ENCODE measurements at regions not wholly inside any gene's neighbourhood (a gene's known extent, or its start where the extent isn't known, plus 50 kb on each side); places are given as distances from the start of the nearest gene placed in this dataset.

- no peaks in the 10 kb centered on the region for H3K27me3 Mint-ChIP-seq
Observed at GRCh38 chr5:23402585-23402984, 104.8 kb upstream of the PRDM9 start.

GRCh38 chr5:23400951-23401350 lies 106.5 kb upstream of the PRDM9 start:
- H3K27ac Mint-ChIP-seq = no peak overlapping the region
- H3K4me1 Mint-ChIP-seq = peaks cover 0 to 3% (median 0%) of the 10 kb centered on the region in 3 donors
- H3K27me3 Mint-ChIP-seq = no peaks in the 10 kb centered on the region
- H3K36me3 Mint-ChIP-seq = no peaks in the 10 kb centered on the region
- H3K9me3 Mint-ChIP-seq = peaks cover 0 to 5% (median 0%) of the 10 kb centered on the region in 3 donors
- H3K4me3 Mint-ChIP-seq = no peak overlapping the region

More at GRCh38 chr5:23402585-23402984, 104.8 kb upstream of the PRDM9 start:
- Mint-ChIP-seq H3K4me3 (no peak overlapping the region), H3K9me3 (peaks cover 0 to 6% (median 0%) of the 10 kb centered on the region in 3 donors), H3K36me3 (no peaks in the 10 kb centered on the region), H3K27ac (no peak overlapping the region), H3K4me1 (peaks cover 0 to 3% (median 0%) of the 10 kb centered on the region in 3 donors)

DNA sequence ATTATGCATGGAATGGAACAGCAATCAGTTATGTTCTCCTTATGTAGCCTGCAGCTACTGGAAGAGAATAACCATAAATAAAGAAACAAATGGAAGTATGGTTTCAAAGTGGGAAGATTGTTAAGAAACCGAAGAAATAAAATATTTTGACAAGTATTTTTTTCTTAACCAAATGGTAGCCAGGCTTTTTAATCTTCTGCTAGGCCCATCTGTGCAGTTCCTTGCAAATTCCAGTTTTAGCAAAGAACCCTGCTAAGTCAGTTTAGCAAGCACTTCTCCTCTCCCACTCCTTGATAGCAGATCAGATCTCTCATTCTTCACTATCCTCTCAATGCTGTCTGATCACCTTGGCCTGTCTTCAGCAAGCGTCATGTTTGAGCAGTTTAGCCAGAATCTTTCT lies 111.1 kb upstream of the PRDM9 start:
- H3K9me3 Mint-ChIP-seq = peaks cover 0 to 5% (median 0%) of the 10 kb centered on the region in 3 donors
- no peaks in the 10 kb centered on the region for H3K27me3 Mint-ChIP-seq
- H3K4me1 Mint-ChIP-seq = no peaks in the 10 kb centered on the region
- H3K27ac Mint-ChIP-seq = no peak overlapping the region
- H3K4me3 Mint-ChIP-seq = no peak overlapping the region
- no peaks in the 10 kb centered on the region for H3K36me3 Mint-ChIP-seq

GRCh38 chr5:23389291-23390101 lies 117.9 kb upstream of the PRDM9 start:
- no peaks in the 10 kb centered on the region for H3K36me3 Mint-ChIP-seq
- no peaks in the 10 kb centered on the region for H3K4me1 Mint-ChIP-seq
- H3K4me3 Mint-ChIP-seq = no peak overlapping the region
- H3K9me3 Mint-ChIP-seq = peaks cover 2 to 4% (median 4%) of the 10 kb centered on the region in 3 donors
- no peaks in the 10 kb centered on the region for H3K27me3 Mint-ChIP-seq
- no peak overlapping the region for H3K27ac Mint-ChIP-seq

DNA sequence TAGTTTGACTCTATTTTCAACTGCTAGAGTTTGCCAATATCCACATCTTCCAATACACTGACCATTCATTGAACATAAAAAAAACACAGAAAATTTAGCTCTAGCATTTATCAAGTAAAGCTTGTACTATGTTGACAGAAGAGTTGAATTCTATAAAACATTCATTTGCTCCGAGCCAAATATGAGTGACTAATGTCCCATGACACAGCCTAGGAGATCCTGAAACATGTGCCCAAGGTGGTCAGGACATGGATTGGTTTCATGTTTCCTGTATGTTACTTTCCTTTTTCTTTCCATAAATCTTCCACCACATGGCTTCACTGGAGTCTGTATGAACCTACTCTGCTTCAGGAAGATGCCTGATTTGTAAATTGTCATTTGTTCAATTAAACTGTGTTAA lies 122.4 kb upstream of the PRDM9 start:
- Mint-ChIP-seq H3K27ac (no peak overlapping the region), H3K4me3 (no peak overlapping the region), H3K9me3 (peaks cover 5 to 8% (median 7%) of the 10 kb centered on the region in 3 donors), H3K27me3 (no peaks in the 10 kb centered on the region), H3K36me3 (no peaks in the 10 kb centered on the region), H3K4me1 (no peaks in the 10 kb centered on the region)

- Mint-ChIP-seq H3K9me3 (peaks cover 3% of the 10 kb centered on the region in 3 donors), H3K4me3 (no peak overlapping the region), H3K27me3 (no peaks in the 10 kb centered on the region)
Observed at GRCh38 chr5:23372177-23372576, 135.2 kb upstream of the PRDM9 start.

DNA sequence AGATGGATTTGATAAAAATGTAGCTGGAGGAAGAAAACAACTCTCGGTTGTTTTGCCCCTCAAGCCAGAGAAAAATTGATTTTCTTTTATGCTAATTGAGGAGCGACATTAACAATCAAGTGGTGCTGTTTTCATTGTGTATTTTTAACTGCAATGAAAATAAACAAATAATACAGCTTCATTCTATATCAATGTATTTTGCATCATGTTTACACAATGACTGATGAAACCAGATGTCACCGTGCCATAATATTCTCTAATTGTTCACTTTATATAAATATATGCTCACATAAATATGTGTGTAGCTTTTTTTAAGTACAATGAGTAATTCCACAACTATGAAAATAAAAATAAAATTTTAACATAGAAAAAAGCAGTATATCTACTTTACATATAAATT lies 139.0 kb upstream of the PRDM9 start:
- Mint-ChIP-seq H3K27ac (no peak overlapping the region), H3K9me3 (peaks cover 0 to 5% (median 0%) of the 10 kb centered on the region in 3 donors), H3K36me3 (no peaks in the 10 kb centered on the region), H3K4me3 (no peak overlapping the region), H3K4me1 (no peaks in the 10 kb centered on the region), H3K27me3 (no peaks in the 10 kb centered on the region)

More at GRCh38 chr5:23372177-23372576, 135.2 kb upstream of the PRDM9 start:
- Mint-ChIP-seq H3K27ac (no peak overlapping the region), H3K36me3 (no peaks in the 10 kb centered on the region), H3K4me1 (no peaks in the 10 kb centered on the region)

DNA sequence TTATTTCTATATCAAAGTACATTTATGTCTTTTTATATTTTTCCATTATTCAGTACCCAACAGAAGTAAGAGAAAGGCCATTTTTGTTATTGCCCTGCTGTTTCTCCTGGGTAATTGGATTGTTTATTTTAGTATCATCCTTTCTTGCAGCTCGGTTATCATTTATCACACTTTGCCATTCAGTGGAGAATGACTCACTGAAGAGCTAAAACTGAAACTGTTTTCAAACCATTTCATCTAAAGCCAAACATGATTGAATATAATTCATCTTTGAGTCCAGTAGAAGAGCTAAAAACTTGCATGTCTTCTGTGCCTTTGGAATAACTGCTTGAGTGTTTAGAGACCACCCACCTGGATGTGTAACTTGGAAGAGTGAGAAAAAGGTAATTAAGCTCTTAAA lies 139.5 kb upstream of the PRDM9 start:
- H3K4me3 Mint-ChIP-seq = no peak overlapping the region
- no peaks in the 10 kb centered on the region for H3K36me3 Mint-ChIP-seq
- no peaks in the 10 kb centered on the region for H3K4me1 Mint-ChIP-seq
- no peaks in the 10 kb centered on the region for H3K27me3 Mint-ChIP-seq
- no peak overlapping the region for H3K27ac Mint-ChIP-seq
- H3K9me3 Mint-ChIP-seq = peaks cover 0 to 5% (median 0%) of the 10 kb centered on the region in 3 donors

GRCh38 chr5:23353286-23353685 lies 154.1 kb upstream of the PRDM9 start:
- no peak overlapping the region for H3K4me3 Mint-ChIP-seq
- peaks cover 0 to 5% (median 0%) of the 10 kb centered on the region in 3 donors for H3K9me3 Mint-ChIP-seq
- H3K27me3 Mint-ChIP-seq = no peaks in the 10 kb centered on the region
- no peak overlapping the region for H3K27ac Mint-ChIP-seq
- no peaks in the 10 kb centered on the region for H3K36me3 Mint-ChIP-seq
- no peaks in the 10 kb centered on the region for H3K4me1 Mint-ChIP-seq

- no peaks in the 10 kb centered on the region for H3K36me3 Mint-ChIP-seq
- peaks cover 0 to 5% (median 0%) of the 10 kb centered on the region in 3 donors for H3K9me3 Mint-ChIP-seq
- no peak overlapping the region for H3K27ac Mint-ChIP-seq
- no peaks in the 10 kb centered on the region for H3K27me3 Mint-ChIP-seq
- H3K4me3 Mint-ChIP-seq = no peak overlapping the region
- no peaks in the 10 kb centered on the region for H3K4me1 Mint-ChIP-seq
Observed at GRCh38 chr5:23352446-23352845, 155.0 kb upstream of the PRDM9 start.

GRCh38 chr5:23343121-23343520 lies 164.3 kb upstream of the PRDM9 start:
- no peaks in the 10 kb centered on the region for H3K36me3 Mint-ChIP-seq
- no peak overlapping the region for H3K4me3 Mint-ChIP-seq
- no peaks in the 10 kb centered on the region for H3K4me1 Mint-ChIP-seq
- peaks cover 0 to 4% (median 4%) of the 10 kb centered on the region in 3 donors for H3K9me3 Mint-ChIP-seq
- H3K27me3 Mint-ChIP-seq = no peaks in the 10 kb centered on the region
- no peak overlapping the region for H3K27ac Mint-ChIP-seq

DNA sequence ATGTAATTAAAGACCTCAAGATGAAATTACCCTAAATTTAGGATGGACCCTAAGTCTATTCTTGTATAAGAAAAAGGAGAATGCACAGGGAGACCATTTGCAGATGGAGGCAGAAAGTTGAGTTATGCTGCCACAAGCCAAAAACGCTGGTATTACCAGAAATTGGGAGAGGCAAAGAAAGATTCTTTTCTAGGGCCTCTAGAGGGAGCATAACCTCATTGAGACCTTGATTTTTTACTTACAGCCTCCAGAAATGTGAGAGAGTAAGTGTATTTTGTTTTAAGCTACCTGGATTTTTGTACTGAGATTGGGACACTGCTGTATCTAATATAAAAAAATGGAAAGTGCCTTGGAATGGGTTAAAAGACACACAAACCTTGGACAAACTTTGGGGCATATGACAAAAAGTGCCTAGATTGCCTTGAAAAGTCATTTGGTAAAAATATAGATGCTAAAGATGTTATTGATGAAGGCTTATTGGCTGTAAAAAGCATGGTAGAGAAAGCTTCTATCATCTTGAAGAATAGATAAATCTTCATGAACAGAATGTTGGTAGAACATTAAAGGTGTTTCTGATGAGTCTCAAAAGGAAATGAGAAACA lies 174.7 kb upstream of the PRDM9 start:
- no peaks in the 10 kb centered on the region for H3K27me3 Mint-ChIP-seq
- H3K36me3 Mint-ChIP-seq = no peaks in the 10 kb centered on the region
- no peak overlapping the region for H3K4me3 Mint-ChIP-seq
- H3K9me3 Mint-ChIP-seq = peaks cover 0 to 6% (median 0%) of the 10 kb centered on the region in 3 donors
- no peaks in the 10 kb centered on the region for H3K4me1 Mint-ChIP-seq
- no peak overlapping the region for H3K27ac Mint-ChIP-seq

DNA sequence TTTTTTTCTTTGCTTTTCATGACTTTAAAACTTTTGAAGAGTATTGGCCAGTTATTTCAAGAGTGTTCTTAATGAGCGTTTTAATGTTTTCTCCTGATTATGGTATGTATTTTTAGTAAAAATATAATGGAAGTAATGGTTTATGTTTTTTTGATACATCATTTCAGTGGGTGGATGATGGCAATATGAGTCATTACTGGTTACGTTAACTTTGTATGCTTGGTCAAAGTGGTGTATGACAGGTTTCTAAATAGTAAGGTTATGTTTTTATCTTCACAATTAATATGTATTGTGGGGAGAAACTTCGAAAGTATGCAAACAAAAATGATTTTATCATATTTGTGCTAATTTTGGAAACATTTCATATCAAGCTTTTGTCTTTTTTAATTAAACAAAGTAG lies 176.7 kb upstream of the PRDM9 start:
- no peaks in the 10 kb centered on the region for H3K9me3 Mint-ChIP-seq
- H3K36me3 Mint-ChIP-seq = no peaks in the 10 kb centered on the region
- no peaks in the 10 kb centered on the region for H3K27me3 Mint-ChIP-seq
- no peak overlapping the region for H3K4me3 Mint-ChIP-seq
- H3K4me1 Mint-ChIP-seq = no peaks in the 10 kb centered on the region
- H3K27ac Mint-ChIP-seq = no peak overlapping the region

DNA sequence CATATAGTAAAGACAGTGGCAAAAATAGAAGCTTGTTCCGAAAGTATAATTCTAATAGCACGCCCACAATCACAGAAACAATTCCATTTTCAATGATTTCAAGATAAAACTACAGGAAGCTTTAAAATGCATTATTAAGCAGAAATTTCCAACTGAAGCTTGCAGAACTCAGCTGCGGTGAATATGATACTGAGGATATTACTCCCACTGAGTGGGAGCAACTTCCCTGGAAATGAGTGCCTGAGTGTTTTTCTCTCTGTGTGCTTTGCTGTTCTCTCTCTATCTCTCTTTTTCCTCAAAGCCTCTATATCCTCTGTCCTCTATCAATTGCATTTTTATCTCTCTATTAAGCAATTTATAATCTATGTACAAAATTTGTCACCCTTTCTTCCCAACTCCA lies 187.5 kb upstream of the PRDM9 start:
- H3K27me3 Mint-ChIP-seq = no peaks in the 10 kb centered on the region
- H3K4me3 Mint-ChIP-seq = no peak overlapping the region
- H3K4me1 Mint-ChIP-seq = no peaks in the 10 kb centered on the region
- H3K36me3 Mint-ChIP-seq = no peaks in the 10 kb centered on the region
- no peak overlapping the region for H3K27ac Mint-ChIP-seq
- peaks cover 0 to 5% (median 2%) of the 10 kb centered on the region in 3 donors for H3K9me3 Mint-ChIP-seq

- Mint-ChIP-seq H3K27me3 (no peaks in the 10 kb centered on the region), H3K4me3 (no peak overlapping the region), H3K4me1 (no peaks in the 10 kb centered on the region), H3K27ac (no peak overlapping the region), H3K36me3 (no peaks in the 10 kb centered on the region), H3K9me3 (peaks cover 0 to 5% (median 2%) of the 10 kb centered on the region in 3 donors)
Observed at GRCh38 chr5:23318960-23319359, 188.4 kb upstream of the PRDM9 start.

DNA sequence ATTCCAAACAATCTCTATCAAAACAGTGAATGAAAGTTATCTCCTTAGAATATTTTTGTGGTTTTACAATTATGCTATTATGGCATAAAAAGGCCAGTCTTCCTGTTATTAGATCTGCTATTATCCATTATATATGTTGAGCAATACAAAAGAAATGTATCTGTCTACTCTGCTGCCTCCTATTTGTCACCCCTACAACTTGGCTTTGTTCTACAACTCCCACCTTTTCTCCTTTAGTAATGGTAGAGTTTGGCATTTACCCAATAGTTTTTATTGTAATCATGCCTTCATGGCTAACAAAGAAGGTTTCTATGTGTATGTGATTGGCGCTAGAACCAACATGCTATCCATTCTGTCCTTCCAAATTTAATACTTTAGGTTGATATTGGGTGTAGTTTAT lies 189.2 kb upstream of the PRDM9 start:
- Mint-ChIP-seq H3K4me1 (no peaks in the 10 kb centered on the region), H3K27ac (no peak overlapping the region), H3K36me3 (no peaks in the 10 kb centered on the region), H3K4me3 (no peak overlapping the region), H3K27me3 (no peaks in the 10 kb centered on the region), H3K9me3 (peaks cover 2 to 5% (median 2%) of the 10 kb centered on the region in 3 donors)
